CD4-positive, alpha-beta T cell (primary cell): ENCODE measurements at regions not wholly inside any gene's neighbourhood (a gene's known extent, or its start where the extent isn't known, plus 50 kb on each side); places are given as distances from the start of the nearest gene placed in this dataset.

Source experiments
- ATAC-seq: fragments of 200-7000 bp; cut with Tn5 transposase; one replicate; pipeline ENCODE4 v1.10.0; 2022; ENCODE audit warnings: mild to moderate bottlenecking; ENCODE audit not compliant: poor library complexity
- CTCF ChIA-PET: fragments of 350-600 bp; sonication (Branson Sonifier 250); formaldehyde crosslinking; loops from one replicate; lab custom pipeline; 2021; ENCODE audit warnings: antibody characterized with exemption, inconsistent platforms; lab: Charles Lee
- POLR2A ChIA-PET: fragments of 350-600 bp; sonication (Branson Sonifier 250); formaldehyde crosslinking; loops from one replicate; lab custom pipeline; 2021; ENCODE audit warnings: antibody characterized with exemption, inconsistent platforms; lab: Charles Lee
- DNase-seq, 14 experiments: peaks; one replicate each; pipeline ENCODE4 v3.0.0-alpha.2; 2013 to 2020; ENCODE audit warnings: mixed read lengths in 2 of 14
- H3K27ac ChIP-seq, 2 donors: one replicate each; pipeline versions ENCODE4 v1.5.1 to v1.7.0; 2013; ENCODE audit warnings: low read length in 2 of 2, low read depth in 1 of 2, mild to moderate bottlenecking in 1 of 2
- H3K27me3 ChIP-seq, 2 experiments: 1 replicate in 1 of 2; 2 replicates in 1 of 2; pipeline versions ENCODE4 v1.6.1 to v1.7.0; 2013; ENCODE audit warnings: low read length in 2 of 2, control low read depth in 1 of 2, mild to moderate bottlenecking in 1 of 2, moderate library complexity in 1 of 2; ENCODE audit not compliant: insufficient read depth in 2 of 2, control insufficient read depth in 1 of 2
- H3K36me3 ChIP-seq: one replicate; pipeline ENCODE4 v1.6.1; 2013; ENCODE audit warnings: low read length, control low read depth; ENCODE audit not compliant: insufficient read depth
- H3K4me1 ChIP-seq: one replicate; pipeline ENCODE4 v1.6.1; 2013; ENCODE audit warnings: low read length, control low read depth; ENCODE audit not compliant: insufficient read depth
- H3K4me3 ChIP-seq: one replicate; pipeline ENCODE4 v1.5.1; 2013; ENCODE audit warnings: mild to moderate bottlenecking, low read length, moderate library complexity
- H3K9me3 ChIP-seq, 2 experiments: 1 replicate in 1 of 2; 2 replicates in 1 of 2; pipeline versions ENCODE4 v1.6.1 to v1.7.0; 2013; ENCODE audit warnings: low read length in 2 of 2, mild to moderate bottlenecking in 2 of 2, control low read depth in 1 of 2, moderate library complexity in 1 of 2; ENCODE audit not compliant: control insufficient read depth in 1 of 2, insufficient read depth in 1 of 2
- H3K27ac Mint-ChIP-seq: one replicate; pipeline ENCODE4 v1.8.0; 2020; ENCODE audit warnings: mixed read lengths
- H3K27me3 Mint-ChIP-seq: one replicate; pipeline ENCODE4 v1.8.0; 2021; ENCODE audit warnings: mixed read lengths
- H3K36me3 Mint-ChIP-seq: one replicate; pipeline ENCODE4 v1.8.0; 2021; ENCODE audit warnings: low read depth, mixed read lengths
- H3K4me1 Mint-ChIP-seq: one replicate; pipeline ENCODE4 v1.8.0; 2021; ENCODE audit warnings: low read depth, mixed read lengths
- H3K4me3 Mint-ChIP-seq: one replicate; pipeline ENCODE4 v1.8.0; 2020; ENCODE audit warnings: mild to moderate bottlenecking, mixed read lengths
- H3K9me3 Mint-ChIP-seq: one replicate; pipeline ENCODE4 v1.8.0; 2020; ENCODE audit warnings: mixed read lengths
- intact Hi-C, 2 experiments: fragments of 100-400 bp; cut with DNase I in 1 of 2; cut with micrococcal nuclease in 1 of 2; formaldehyde crosslinking; loops; one replicate each; pipeline versions ENCODE4 v1.15.1 to v1.9.0; 2023 to 2025; cut with DNase I, micrococcal nuclease
- TF ChIP-seq, protein P1 (sequence below): fragments of 200-600 bp; IDR thresholded peaks from one replicate; pipeline ENCODE4 v1.8.0; 2022; ENCODE audit warnings: antibody characterized with exemption, mild to moderate bottlenecking

DNA sequence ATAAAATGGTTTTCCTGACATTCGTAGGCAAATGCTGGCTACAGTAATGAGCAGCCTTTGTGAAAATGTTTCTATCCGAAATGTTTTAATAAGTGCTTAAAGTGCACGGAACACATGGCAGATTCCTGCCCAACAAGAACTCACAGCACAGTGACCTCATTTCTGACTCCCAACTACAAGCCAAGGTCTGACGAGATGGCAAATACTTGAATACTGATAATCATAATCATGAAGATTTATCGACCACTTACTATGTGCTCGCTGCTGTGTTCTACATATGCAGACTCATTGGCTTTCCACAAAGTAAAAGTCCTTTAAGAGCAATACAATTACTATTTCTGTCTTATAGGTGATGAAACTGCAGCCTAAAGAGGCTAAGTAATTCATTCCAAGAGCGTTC is 238.1 kb upstream of the CDH5 start:
- intact Hi-C loops, result no loop called here
- Histone ChIP-seq H3K4me1 (no peaks in the 10 kb centered on the region), H3K27ac (no peak overlapping the region), H3K9me3 (no peaks in the 10 kb centered on the region), H3K4me3 (no peak overlapping the region), H3K36me3 (no peaks in the 10 kb centered on the region), H3K27me3 (peaks cover 35 to 37% of the 10 kb centered on the region in 2 experiments)
- H3K27ac Mint-ChIP-seq, result no peak overlapping the region
- H3K27me3 Mint-ChIP-seq, result peaks cover 67% of the 10 kb centered on the region
- TF ChIP-seq, protein P1, sequence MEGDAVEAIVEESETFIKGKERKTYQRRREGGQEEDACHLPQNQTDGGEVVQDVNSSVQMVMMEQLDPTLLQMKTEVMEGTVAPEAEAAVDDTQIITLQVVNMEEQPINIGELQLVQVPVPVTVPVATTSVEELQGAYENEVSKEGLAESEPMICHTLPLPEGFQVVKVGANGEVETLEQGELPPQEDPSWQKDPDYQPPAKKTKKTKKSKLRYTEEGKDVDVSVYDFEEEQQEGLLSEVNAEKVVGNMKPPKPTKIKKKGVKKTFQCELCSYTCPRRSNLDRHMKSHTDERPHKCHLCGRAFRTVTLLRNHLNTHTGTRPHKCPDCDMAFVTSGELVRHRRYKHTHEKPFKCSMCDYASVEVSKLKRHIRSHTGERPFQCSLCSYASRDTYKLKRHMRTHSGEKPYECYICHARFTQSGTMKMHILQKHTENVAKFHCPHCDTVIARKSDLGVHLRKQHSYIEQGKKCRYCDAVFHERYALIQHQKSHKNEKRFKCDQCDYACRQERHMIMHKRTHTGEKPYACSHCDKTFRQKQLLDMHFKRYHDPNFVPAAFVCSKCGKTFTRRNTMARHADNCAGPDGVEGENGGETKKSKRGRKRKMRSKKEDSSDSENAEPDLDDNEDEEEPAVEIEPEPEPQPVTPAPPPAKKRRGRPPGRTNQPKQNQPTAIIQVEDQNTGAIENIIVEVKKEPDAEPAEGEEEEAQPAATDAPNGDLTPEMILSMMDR, result no peak
- H3K4me1 Mint-ChIP-seq, result no peaks in the 10 kb centered on the region
- H3K36me3 Mint-ChIP-seq, result no peaks in the 10 kb centered on the region
- no peak overlapping the region for H3K4me3 Mint-ChIP-seq
- DNase-seq, result no peak
- ChIA-PET CTCF (no interaction called here), POLR2A (no interaction called here)
- no peak for ATAC-seq
- H3K9me3 Mint-ChIP-seq, result no peaks in the 10 kb centered on the region

DNA sequence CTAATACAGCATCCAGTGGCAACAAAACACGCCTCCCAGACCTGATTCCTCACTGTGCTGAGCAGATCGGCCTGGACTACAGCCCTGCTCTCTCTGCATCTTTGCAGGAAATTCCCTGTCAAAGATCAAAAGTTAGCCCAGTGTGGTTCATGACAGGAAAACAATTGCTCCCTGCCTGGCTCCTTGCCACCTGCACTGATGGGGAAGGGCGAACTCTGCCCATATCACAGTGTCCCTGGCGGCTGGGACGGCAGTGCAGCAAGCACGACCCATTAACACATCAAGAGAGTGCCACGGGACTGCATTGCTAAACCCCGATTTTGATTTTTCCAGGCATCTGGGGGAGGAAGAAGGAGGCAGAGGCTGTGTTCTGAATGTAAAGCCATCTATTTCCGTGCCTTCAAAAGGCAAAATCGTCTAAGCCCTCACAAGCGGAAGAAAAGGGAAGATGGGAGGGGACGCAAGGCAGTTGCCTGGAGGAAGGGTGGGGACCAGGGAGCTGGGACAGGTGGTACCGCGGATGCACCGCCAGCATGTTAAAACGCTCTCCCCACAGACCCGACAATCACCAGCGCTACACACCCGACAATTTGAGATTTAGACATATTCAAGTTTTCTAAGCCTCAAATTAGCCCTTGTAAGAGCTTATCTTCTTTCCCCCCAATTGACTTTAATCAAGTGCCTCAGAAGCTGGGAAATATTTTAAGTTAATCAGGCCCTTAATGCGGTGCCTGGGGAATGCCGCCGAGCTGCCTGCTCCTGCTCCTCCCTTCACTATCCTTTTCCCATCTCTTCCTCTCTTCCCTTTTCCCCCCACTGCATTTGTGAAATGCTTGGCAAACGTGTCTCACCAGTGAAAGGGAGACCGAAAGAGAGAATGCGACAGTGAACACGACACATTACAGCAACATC is 238.8 kb upstream of the CDH5 start:
- H3K4me1 Mint-ChIP-seq, result no peaks in the 10 kb centered on the region
- H3K36me3 Mint-ChIP-seq, result no peaks in the 10 kb centered on the region
- intact Hi-C loops, result no loop called here
- H3K27me3 Mint-ChIP-seq, result peaks cover 62% of the 10 kb centered on the region
- Histone ChIP-seq H3K9me3 (no peaks in the 10 kb centered on the region), H3K27ac (no peak overlapping the region), H3K36me3 (no peaks in the 10 kb centered on the region), H3K4me1 (no peaks in the 10 kb centered on the region), H3K4me3 (no peak overlapping the region), H3K27me3 (peaks cover 35 to 37% of the 10 kb centered on the region in 2 experiments)
- TF ChIP-seq, protein P1, result no peak
- DNase-seq, result no peak
- POLR2A ChIA-PET, result no interaction called here
- H3K27ac Mint-ChIP-seq, result no peak overlapping the region
- H3K4me3 Mint-ChIP-seq, result no peak overlapping the region
- CTCF ChIA-PET, result no interaction called here
- ATAC-seq, result no peak
- no peaks in the 10 kb centered on the region for H3K9me3 Mint-ChIP-seq

DNA sequence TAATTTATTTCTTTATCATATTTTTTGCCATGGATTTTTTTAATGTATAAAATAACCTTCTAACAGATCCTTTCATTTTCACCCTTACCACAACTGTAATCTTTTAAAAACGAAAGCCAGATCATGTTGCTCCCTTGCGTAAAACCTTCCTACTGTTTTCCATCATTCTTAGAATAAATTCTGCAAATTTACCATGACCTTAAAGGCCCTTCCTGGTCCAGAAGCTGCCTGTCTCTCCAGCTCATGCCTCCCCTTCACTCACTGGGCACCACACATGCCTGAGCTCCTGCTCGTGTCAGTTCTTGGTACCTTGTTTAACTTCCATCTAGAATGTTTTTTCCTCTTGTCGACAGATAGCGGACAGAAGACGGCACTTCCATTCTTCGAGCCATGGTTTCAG is 245.0 kb upstream of the CDH5 start:
- intact Hi-C loops, result no loop called here
- H3K4me1 ChIP-seq, result no peaks in the 10 kb centered on the region
- no peak overlapping the region for H3K27ac ChIP-seq
- H3K4me3 ChIP-seq, result no peak overlapping the region
- Mint-ChIP-seq H3K27ac (no peak overlapping the region), H3K36me3 (no peaks in the 10 kb centered on the region), H3K9me3 (no peaks in the 10 kb centered on the region), H3K27me3 (peaks cover 41% of the 10 kb centered on the region), H3K4me3 (no peak overlapping the region), H3K4me1 (no peaks in the 10 kb centered on the region)
- no peak for DNase-seq
- no peaks in the 10 kb centered on the region for H3K36me3 ChIP-seq
- peaks cover 10 to 12% of the 10 kb centered on the region in 2 experiments for H3K27me3 ChIP-seq
- ChIA-PET POLR2A (no interaction called here), CTCF (no interaction called here)
- no peaks in the 10 kb centered on the region for H3K9me3 ChIP-seq
- TF ChIP-seq, protein P1, result no peak
- ATAC-seq, result no peak
